ENCODE measurements at regions not wholly inside any gene's neighbourhood (a gene's known extent, or its start where the extent isn't known, plus 50 kb on each side); places are given as distances from the start of the nearest gene placed in this dataset.

- TF ChIP-seq POLR2AphosphoS5 (IDR thresholded peaks at IDR 0.05; ENCODE audit: low read depth, low read length) = no peak
- TF ChIP-seq TAF1 (IDR thresholded peaks at IDR 0.05; ENCODE audit: borderline replicate concordance, low read depth, low read length) = no peak
These were observed 544.9 kb downstream of the TOX3 start for GRCh38 chr16:52002026-52002425.

Data from GM12892 (cell line).